ENCODE measurements at regions not wholly inside any gene's neighbourhood (a gene's known extent, or its start where the extent isn't known, plus 50 kb on each side); places are given as distances from the start of the nearest gene placed in this dataset.

DNA sequence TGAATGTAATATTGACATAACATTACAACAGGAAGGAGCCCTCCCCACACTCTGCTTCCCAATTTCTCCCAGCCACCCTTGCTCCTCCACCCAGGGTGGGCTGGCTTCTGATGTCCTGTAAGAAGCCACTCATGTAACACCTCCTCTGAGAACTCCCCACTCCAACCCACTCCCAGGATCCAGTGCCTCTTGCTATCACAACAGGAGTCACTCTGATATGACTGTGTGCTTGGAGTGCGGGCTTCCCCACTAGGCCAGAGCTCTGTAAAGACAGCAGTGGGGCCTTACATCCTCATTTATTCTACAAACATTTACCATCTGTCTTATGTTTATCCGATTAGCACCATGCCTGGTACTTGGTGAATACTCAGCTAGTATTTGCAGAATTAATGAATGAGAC lies 65.1 kb downstream of the PTGR3 start:
- TF ChIP-seq, protein P1, sequence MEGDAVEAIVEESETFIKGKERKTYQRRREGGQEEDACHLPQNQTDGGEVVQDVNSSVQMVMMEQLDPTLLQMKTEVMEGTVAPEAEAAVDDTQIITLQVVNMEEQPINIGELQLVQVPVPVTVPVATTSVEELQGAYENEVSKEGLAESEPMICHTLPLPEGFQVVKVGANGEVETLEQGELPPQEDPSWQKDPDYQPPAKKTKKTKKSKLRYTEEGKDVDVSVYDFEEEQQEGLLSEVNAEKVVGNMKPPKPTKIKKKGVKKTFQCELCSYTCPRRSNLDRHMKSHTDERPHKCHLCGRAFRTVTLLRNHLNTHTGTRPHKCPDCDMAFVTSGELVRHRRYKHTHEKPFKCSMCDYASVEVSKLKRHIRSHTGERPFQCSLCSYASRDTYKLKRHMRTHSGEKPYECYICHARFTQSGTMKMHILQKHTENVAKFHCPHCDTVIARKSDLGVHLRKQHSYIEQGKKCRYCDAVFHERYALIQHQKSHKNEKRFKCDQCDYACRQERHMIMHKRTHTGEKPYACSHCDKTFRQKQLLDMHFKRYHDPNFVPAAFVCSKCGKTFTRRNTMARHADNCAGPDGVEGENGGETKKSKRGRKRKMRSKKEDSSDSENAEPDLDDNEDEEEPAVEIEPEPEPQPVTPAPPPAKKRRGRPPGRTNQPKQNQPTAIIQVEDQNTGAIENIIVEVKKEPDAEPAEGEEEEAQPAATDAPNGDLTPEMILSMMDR (IDR thresholded peaks at IDR 0.05), result no peak
- TF ChIP-seq POLR2A (IDR thresholded peaks at IDR 0.05), result no peak
